ENCODE measurements at regions not wholly inside any gene's neighbourhood (a gene's known extent, or its start where the extent isn't known, plus 50 kb on each side); places are given as distances from the start of the nearest gene placed in this dataset.

GRCh38 chr11:81080476-81080875 lies 1639.6 kb upstream of the TENM4 start:
- DNase-seq = no peak

GRCh38 chr11:81072273-81072672 lies 1631.4 kb upstream of the TENM4 start:
- DNase-seq = no peak

- no peak for DNase-seq
Observed at GRCh38 chr11:81071606-81072005, 1630.8 kb upstream of the TENM4 start.

GRCh38 chr11:81070948-81071347 lies 1630.1 kb upstream of the TENM4 start:
- no peak for DNase-seq

- DNase-seq = no peak
Observed at GRCh38 chr11:81059356-81059755, 1618.5 kb upstream of the TENM4 start.

- DNase-seq = no peak
Observed at GRCh38 chr11:81052344-81053158, 1611.7 kb upstream of the TENM4 start.

GRCh38 chr11:81039916-81040524 lies 1599.2 kb upstream of the TENM4 start:
- DNase-seq = no peak

- DNase-seq = no peak
Observed at GRCh38 chr11:81036168-81036870, 1595.5 kb upstream of the TENM4 start.

GRCh38 chr11:81033779-81034540 lies 1593.1 kb upstream of the TENM4 start:
- DNase-seq = no peak

GRCh38 chr11:81032906-81033305 lies 1592.1 kb upstream of the TENM4 start:
- DNase-seq = no peak

GRCh38 chr11:81030186-81030585 lies 1589.4 kb upstream of the TENM4 start:
- no peak for DNase-seq

- DNase-seq = no peak
Observed at GRCh38 chr11:81026032-81026431, 1585.2 kb upstream of the TENM4 start.

- DNase-seq = no peak
Observed at GRCh38 chr11:81022057-81022456, 1581.2 kb upstream of the TENM4 start.

GRCh38 chr11:81010631-81011030 lies 1569.8 kb upstream of the TENM4 start:
- DNase-seq = no peak

GRCh38 chr11:81007046-81007445 lies 1566.2 kb upstream of the TENM4 start:
- no peak for DNase-seq

- DNase-seq = no peak
Observed at GRCh38 chr11:81005595-81005994, 1564.8 kb upstream of the TENM4 start.

- no peak for DNase-seq
Observed at GRCh38 chr11:81004576-81004975, 1563.7 kb upstream of the TENM4 start.

GRCh38 chr11:81002374-81002773 lies 1561.5 kb upstream of the TENM4 start:
- no peak for DNase-seq

GRCh38 chr11:81000735-81001134 lies 1559.9 kb upstream of the TENM4 start:
- DNase-seq = no peak

GRCh38 chr11:81000334-81000733 lies 1559.5 kb upstream of the TENM4 start:
- no peak for DNase-seq

GRCh38 chr11:80995523-80995922 lies 1554.7 kb upstream of the TENM4 start:
- no peak for DNase-seq

GRCh38 chr11:80993536-80993935 lies 1552.7 kb upstream of the TENM4 start:
- DNase-seq = no peak

GRCh38 chr11:80990885-80991284 lies 1550.1 kb upstream of the TENM4 start:
- no peak for DNase-seq

Measured in NCI-H2171 treated with DMSO at 0.1 percent for 48 hours (cell line).